PC-3 (cell line): ENCODE measurements at regions not wholly inside any gene's neighbourhood (a gene's known extent, or its start where the extent isn't known, plus 50 kb on each side); places are given as distances from the start of the nearest gene placed in this dataset.

ENCODE experiments used
- ATAC-seq: fragments of 200-7000 bp; cut with Tn5 transposase; 2 replicates; pipeline ENCODE4 v1.9.1; 2020; ENCODE audit warnings: mild to moderate bottlenecking, moderate library complexity
- BruUV-seq: library from RNA; stranded (reverse); fragments of 400-500 nt; replicated peaks from 2 replicates; lab custom pipeline; 2021; lab: Mats Ljungman, UMichigan
- CTCF ChIA-PET: fragments of 300-600 bp; sonication (Branson Sonifier 250); formaldehyde crosslinking; loops from one replicate; lab custom pipeline; 2022; ENCODE audit warnings: antibody characterized with exemption; lab: Charles Lee
- POLR2A ChIA-PET: fragments of 300-600 bp; sonication (Branson Sonifier 250); formaldehyde crosslinking; loops from one replicate; lab custom pipeline; 2022; ENCODE audit warnings: antibody characterized with exemption; ENCODE audit not compliant: unreplicated experiment; lab: Charles Lee
- DNase-seq: peaks from one replicate; pipeline ENCODE4 v3.0.0-alpha.2; 2015
- H2AFZ ChIP-seq: fragments of 300-600 bp; sonication (generic); 2 replicates; pipeline ENCODE4 v1.6.0; 2016; ENCODE audit warnings: antibody characterized with exemption, low read length
- H3F3A ChIP-seq: fragments of 300-600 bp; sonication (generic); one replicate; pipeline ENCODE4 v1.6.0; 2017; ENCODE audit warnings: antibody characterized with exemption, low read length, control low read depth, mild to moderate bottlenecking; ENCODE audit not compliant: unreplicated experiment
- H3K27ac ChIP-seq: fragments of 300-600 bp; sonication (generic); 2 replicates; pipeline ENCODE4 v1.5.1; 2016; ENCODE audit warnings: mild to moderate bottlenecking, low read length
- H3K27me3 ChIP-seq: fragments of 300-600 bp; sonication (generic); 2 replicates; pipeline ENCODE4 v1.6.1; 2016; ENCODE audit warnings: low read length, mixed read lengths
- H3K36me3 ChIP-seq: fragments of 300-600 bp; sonication (generic); 2 replicates; pipeline ENCODE4 v1.6.1; 2016; ENCODE audit warnings: low read depth, mixed run types, low read length, mixed read lengths
- H3K4me1 ChIP-seq: fragments of 300-600 bp; sonication (generic); 2 replicates; pipeline ENCODE4 v1.5.1; 2016; ENCODE audit warnings: low read length; ENCODE audit not compliant: insufficient read depth
- H3K4me2 ChIP-seq: fragments of 300-600 bp; sonication (generic); 2 replicates; pipeline ENCODE4 v1.6.0; 2016; ENCODE audit warnings: low read length
- H3K4me3 ChIP-seq: fragments of 300-600 bp; sonication (generic); 2 replicates; pipeline ENCODE4 v1.5.1; 2016; ENCODE audit warnings: mild to moderate bottlenecking, low read length, mixed read lengths
- H3K79me2 ChIP-seq: fragments of 300-600 bp; sonication (generic); 2 replicates; pipeline ENCODE4 v1.6.1; 2017; ENCODE audit warnings: low read length, mixed read lengths
- H3K9ac ChIP-seq: fragments of 300-600 bp; sonication (generic); 2 replicates; pipeline ENCODE4 v1.6.0; 2016; ENCODE audit warnings: mild to moderate bottlenecking, low read length
- H3K9me2 ChIP-seq: fragments of 300-600 bp; sonication (generic); replicated peaks from 2 replicates; pipeline ENCODE4 v1.6.1; 2016; ENCODE audit warnings: mixed run types, low read length, mixed read lengths
- H3K9me3 ChIP-seq: fragments of 300-600 bp; sonication (generic); 2 replicates; pipeline ENCODE4 v1.6.1; 2016; ENCODE audit warnings: low read length, mixed read lengths
- H4K20me1 ChIP-seq: fragments of 300-600 bp; sonication (generic); 2 replicates; pipeline ENCODE4 v1.6.1; 2016; ENCODE audit warnings: low read length, mixed read lengths
- EZH2 ChIP-seq: fragments of 300-600 bp; sonication (generic); IDR thresholded peaks from one replicate; pipeline ENCODE4 v1.6.1; 2017; ENCODE audit warnings: antibody characterized with exemption, mild to moderate bottlenecking, low read length; ENCODE audit not compliant: unreplicated experiment
- EZH2phosphoT487 ChIP-seq: fragments of 300-600 bp; sonication (generic); IDR thresholded peaks from 2 replicates; pipeline ENCODE4 v1.6.1; 2018; ENCODE audit warnings: mild to moderate bottlenecking, antibody characterized with exemption, low read length, borderline replicate concordance
- intact Hi-C: fragments of 100-400 bp; cut with micrococcal nuclease; formaldehyde crosslinking; loops from 2 replicates; pipeline ENCODE4 v1.9.0; 2023
- TF ChIP-seq, protein P1 (sequence below): fragments of 300-600 bp; sonication (generic); conservative IDR thresholded peaks from 2 replicates; pipeline ENCODE4 v1.5.1; 2017; ENCODE audit warnings: antibody characterized with exemption, low read depth, mild to moderate bottlenecking, low read length

DNA sequence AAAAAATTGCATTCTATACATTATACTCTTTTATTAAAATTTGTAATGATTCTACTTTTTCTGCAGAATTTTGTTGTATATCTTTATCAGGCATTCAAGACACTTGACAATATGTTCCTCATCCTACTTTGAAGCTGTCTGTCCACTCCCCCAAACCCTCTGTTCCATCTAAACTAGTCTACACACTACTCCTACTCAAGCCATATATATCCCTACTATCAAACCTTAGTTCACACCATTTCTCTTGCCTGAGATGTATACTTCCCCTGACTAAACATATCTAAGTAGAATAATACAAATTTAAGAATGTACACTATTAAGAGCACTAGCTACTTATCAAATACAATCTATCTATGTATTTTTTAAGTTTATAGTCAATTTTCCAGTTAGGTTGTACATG, 107.1 kb upstream of the FTMT start:
- DNase-seq: no peak
- H3K79me2 ChIP-seq: no peaks in the 10 kb centered on the region
- H3K36me3 ChIP-seq: no peaks in the 10 kb centered on the region
- CTCF ChIA-PET: no interaction called here
- no peak overlapping the region for H3K4me2 ChIP-seq
- no peak overlapping the region for H3K9ac ChIP-seq
- H3K27me3 ChIP-seq: no peaks in the 10 kb centered on the region
- intact Hi-C loops: no loop called here
- POLR2A ChIA-PET: no interaction called here
- no peaks in the 10 kb centered on the region for H3F3A ChIP-seq
- H3K27ac ChIP-seq: no peak overlapping the region
- H3K4me3 ChIP-seq: no peak overlapping the region
- no peaks in the 10 kb centered on the region for H3K9me3 ChIP-seq
- BruUV-seq: no TSS peak
- ATAC-seq: no peak
- no peaks in the 10 kb centered on the region for H3K4me1 ChIP-seq
- no peaks in the 10 kb centered on the region for H4K20me1 ChIP-seq
- no peak overlapping the region for H2AFZ ChIP-seq
- no peaks in the 10 kb centered on the region for H3K9me2 ChIP-seq
- TF ChIP-seq EZH2: no peak
- no peak for TF ChIP-seq EZH2phosphoT487
- TF ChIP-seq, protein P1, sequence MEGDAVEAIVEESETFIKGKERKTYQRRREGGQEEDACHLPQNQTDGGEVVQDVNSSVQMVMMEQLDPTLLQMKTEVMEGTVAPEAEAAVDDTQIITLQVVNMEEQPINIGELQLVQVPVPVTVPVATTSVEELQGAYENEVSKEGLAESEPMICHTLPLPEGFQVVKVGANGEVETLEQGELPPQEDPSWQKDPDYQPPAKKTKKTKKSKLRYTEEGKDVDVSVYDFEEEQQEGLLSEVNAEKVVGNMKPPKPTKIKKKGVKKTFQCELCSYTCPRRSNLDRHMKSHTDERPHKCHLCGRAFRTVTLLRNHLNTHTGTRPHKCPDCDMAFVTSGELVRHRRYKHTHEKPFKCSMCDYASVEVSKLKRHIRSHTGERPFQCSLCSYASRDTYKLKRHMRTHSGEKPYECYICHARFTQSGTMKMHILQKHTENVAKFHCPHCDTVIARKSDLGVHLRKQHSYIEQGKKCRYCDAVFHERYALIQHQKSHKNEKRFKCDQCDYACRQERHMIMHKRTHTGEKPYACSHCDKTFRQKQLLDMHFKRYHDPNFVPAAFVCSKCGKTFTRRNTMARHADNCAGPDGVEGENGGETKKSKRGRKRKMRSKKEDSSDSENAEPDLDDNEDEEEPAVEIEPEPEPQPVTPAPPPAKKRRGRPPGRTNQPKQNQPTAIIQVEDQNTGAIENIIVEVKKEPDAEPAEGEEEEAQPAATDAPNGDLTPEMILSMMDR: no peak

DNA sequence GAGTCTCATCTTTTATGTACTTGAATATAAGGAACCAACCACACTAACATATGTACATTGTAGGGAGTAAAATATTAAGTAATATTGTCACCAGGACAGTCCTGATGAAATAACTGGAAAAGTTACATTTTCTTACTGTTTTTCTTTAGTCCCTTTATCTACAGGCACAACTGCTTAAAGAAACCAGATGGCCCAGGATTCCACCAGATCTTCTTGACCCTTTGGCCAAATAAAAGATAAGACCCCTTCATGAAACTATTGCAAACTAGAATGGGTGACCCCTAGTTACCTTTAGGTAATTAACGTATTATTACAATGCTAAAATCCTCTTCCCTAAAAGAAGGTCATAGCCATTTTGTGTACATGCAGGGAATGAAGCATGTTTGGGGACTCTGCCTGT, 106.3 kb upstream of the FTMT start:
- CTCF ChIA-PET: no interaction called here
- no peak overlapping the region for H2AFZ ChIP-seq
- H3K36me3 ChIP-seq: no peaks in the 10 kb centered on the region
- no peaks in the 10 kb centered on the region for H3K9me2 ChIP-seq
- intact Hi-C loops: no loop called here
- H3K9me3 ChIP-seq: no peaks in the 10 kb centered on the region
- H4K20me1 ChIP-seq: no peaks in the 10 kb centered on the region
- no peaks in the 10 kb centered on the region for H3F3A ChIP-seq
- TF ChIP-seq, protein P1: no peak
- TF ChIP-seq EZH2phosphoT487 (no peak), EZH2 (no peak)
- BruUV-seq: no TSS peak
- H3K27me3 ChIP-seq: no peaks in the 10 kb centered on the region
- no peak overlapping the region for H3K4me2 ChIP-seq
- H3K79me2 ChIP-seq: no peaks in the 10 kb centered on the region
- POLR2A ChIA-PET: no interaction called here
- H3K27ac ChIP-seq: no peak overlapping the region
- DNase-seq: no peak
- H3K4me3 ChIP-seq: no peak overlapping the region
- H3K4me1 ChIP-seq: no peaks in the 10 kb centered on the region
- no peak for ATAC-seq
- H3K9ac ChIP-seq: no peak overlapping the region

DNA sequence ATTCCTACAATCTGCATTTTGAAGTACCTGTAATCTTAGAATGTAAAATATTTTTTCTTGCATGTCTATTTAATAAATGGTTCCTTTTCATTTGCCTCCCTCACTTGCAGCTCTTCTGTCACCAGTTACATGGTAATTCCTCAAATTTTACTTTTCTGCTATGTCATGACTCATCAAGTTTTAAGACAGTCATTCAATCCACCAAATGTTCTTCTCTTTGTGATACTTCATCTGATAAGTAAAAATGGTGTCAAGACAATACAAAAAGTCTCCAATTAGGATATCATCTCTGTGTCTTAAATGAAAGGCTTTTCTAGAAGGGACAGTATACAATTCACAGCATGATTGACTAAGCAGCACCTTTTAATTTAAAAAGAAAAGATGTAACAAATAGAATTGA, 104.9 kb upstream of the FTMT start:
- Histone ChIP-seq H3K9me2 (no peaks in the 10 kb centered on the region), H3K9ac (no peak overlapping the region), H3K4me1 (no peaks in the 10 kb centered on the region), H2AFZ (no peak overlapping the region), H4K20me1 (no peaks in the 10 kb centered on the region), H3F3A (no peaks in the 10 kb centered on the region), H3K4me2 (no peak overlapping the region), H3K27ac (no peak overlapping the region), H3K36me3 (no peaks in the 10 kb centered on the region), H3K9me3 (no peaks in the 10 kb centered on the region), H3K27me3 (no peaks in the 10 kb centered on the region), H3K4me3 (no peak overlapping the region), H3K79me2 (no peaks in the 10 kb centered on the region)
- no peak for DNase-seq
- ChIA-PET CTCF (no interaction called here), POLR2A (no interaction called here)
- TF ChIP-seq EZH2phosphoT487: no peak
- no peak for TF ChIP-seq EZH2
- TF ChIP-seq, protein P1: no peak
- no TSS peak for BruUV-seq
- ATAC-seq: no peak
- intact Hi-C loops: no loop called here
